ENCODE measurements at regions not wholly inside any gene's neighbourhood (a gene's known extent, or its start where the extent isn't known, plus 50 kb on each side); places are given as distances from the start of the nearest gene placed in this dataset.

GRCh38 chr14:71214241-71214640 is 307.0 kb downstream of the PCNX1 start:
- intact Hi-C loops (cut with DNase I), result no loop called here
- Histone ChIP-seq H3K9me3 (no peaks in the 10 kb centered on the region), H3K4me1 (no peaks in the 10 kb centered on the region), H3K36me3 (no peaks in the 10 kb centered on the region), H3K27me3 (no peaks in the 10 kb centered on the region), H3K27ac (no peak overlapping the region), H3K4me3 (no peak overlapping the region)
- WGBS, 2 donors, result 18 to 20% methylated on average over 2 of the region's 2 CpGs
- FAIRE-seq, result no peak
- no peak for TF ChIP-seq CTCF (IDR thresholded peaks at IDR 0.05)
- no peak for DNase-seq
- peak in 1 of 4 donors; percentile 36 for ATAC-seq

DNA sequence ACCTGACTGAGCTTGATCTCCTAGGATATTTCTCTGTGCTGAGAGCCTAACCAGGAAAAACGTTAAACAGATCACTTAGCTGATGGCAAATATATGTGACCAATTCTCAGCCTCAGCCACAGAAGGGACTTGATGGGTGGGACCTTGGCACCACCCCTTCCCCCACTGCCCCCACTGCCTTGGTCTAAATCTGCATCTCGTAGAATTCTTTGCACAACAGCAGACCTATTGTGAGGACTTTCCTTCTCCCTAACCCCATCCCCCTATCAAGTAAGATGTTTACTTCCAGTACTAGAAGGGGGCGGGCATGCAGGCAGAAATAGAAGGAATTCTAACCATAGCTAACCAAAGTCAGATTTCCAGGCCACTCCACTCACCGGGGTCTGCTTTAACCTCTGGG is 313.2 kb downstream of the PCNX1 start:
- Histone ChIP-seq H3K4me1 (no peaks in the 10 kb centered on the region), H3K9me3 (no peaks in the 10 kb centered on the region), H3K27me3 (no peaks in the 10 kb centered on the region), H3K4me3 (no peak overlapping the region), H3K36me3 (no peaks in the 10 kb centered on the region), H3K27ac (no peak overlapping the region)
- 44 to 47% methylated on average over 4 of the region's 4 CpGs for WGBS, 2 donors
- no peak for TF ChIP-seq CTCF (IDR thresholded peaks at IDR 0.05)
- DNase-seq, result no peak
- intact Hi-C loops (cut with DNase I), result no loop called here
- no peak for ATAC-seq
- no peak for FAIRE-seq

GRCh38 chr14:71221119-71221518 is 313.9 kb downstream of the PCNX1 start:
- FAIRE-seq (no peak), ATAC-seq (no peak), DNase-seq (no peak)
- intact Hi-C loops (cut with DNase I), result no loop called here
- WGBS, 2 donors, result 67 to 83% methylated on average over 2 of the region's 2 CpGs
- Histone ChIP-seq H3K9me3 (no peaks in the 10 kb centered on the region), H3K36me3 (no peaks in the 10 kb centered on the region), H3K27ac (no peak overlapping the region), H3K4me1 (no peaks in the 10 kb centered on the region), H3K4me3 (no peak overlapping the region), H3K27me3 (no peaks in the 10 kb centered on the region)
- TF ChIP-seq CTCF (IDR thresholded peaks at IDR 0.05), result no peak

DNA sequence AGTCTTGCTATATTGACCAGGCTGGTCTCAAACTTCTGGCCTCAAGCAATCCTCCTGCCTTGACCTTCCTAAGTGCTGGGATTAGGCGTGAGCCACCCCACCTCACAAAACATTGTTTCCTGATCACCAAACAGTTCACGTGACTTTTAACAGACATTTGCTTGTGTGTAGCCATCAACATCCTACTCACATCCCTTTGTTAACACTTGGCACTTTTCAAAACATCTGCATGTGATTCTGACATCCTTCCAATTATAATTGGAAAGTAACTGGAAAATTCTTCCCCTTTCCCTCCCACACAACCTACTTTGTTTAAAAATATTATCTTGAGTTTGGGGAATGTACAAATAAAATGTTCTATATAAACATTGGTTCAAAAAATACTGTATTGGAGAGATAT is 317.9 kb downstream of the PCNX1 start:
- H3K27me3 ChIP-seq, result no peaks in the 10 kb centered on the region
- no peak for TF ChIP-seq CTCF (IDR thresholded peaks at IDR 0.05)
- no peaks in the 10 kb centered on the region for H3K36me3 ChIP-seq
- no peak for ATAC-seq
- H3K27ac ChIP-seq, result no peak overlapping the region
- H3K4me3 ChIP-seq, result no peak overlapping the region
- no peaks in the 10 kb centered on the region for H3K9me3 ChIP-seq
- 66 to 80% methylated on average over 2 of the region's 2 CpGs for WGBS, 2 donors
- no peak for FAIRE-seq
- intact Hi-C loops (cut with DNase I), result no loop called here
- no peak for DNase-seq
- no peaks in the 10 kb centered on the region for H3K4me1 ChIP-seq

DNA sequence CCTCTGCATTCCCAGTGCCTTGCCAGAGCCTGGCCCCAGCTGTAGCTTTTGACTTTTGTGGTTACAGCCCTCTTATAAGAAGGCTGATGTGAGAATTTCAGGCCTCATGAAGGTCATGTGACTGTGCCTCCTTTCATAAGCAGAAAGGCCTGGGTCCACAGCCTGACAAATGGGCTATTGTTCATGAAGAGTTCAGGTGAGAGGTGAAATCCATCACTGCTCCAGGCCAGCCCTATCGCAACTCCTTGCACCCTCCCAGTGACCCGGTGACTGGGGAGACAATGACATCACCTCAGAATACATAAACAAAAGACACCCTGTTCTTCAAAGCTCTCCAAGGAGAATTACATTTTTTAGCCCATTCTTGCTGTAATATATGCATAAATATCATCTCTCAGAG is 321.5 kb downstream of the PCNX1 start:
- Histone ChIP-seq H3K27ac (peak overlapping the region in 2 of 4 donors; percentile 14 to 55), H3K4me1 (no peaks in the 10 kb centered on the region), H3K36me3 (no peaks in the 10 kb centered on the region), H3K4me3 (no peak overlapping the region), H3K9me3 (no peaks in the 10 kb centered on the region), H3K27me3 (no peaks in the 10 kb centered on the region)
- ATAC-seq (peak in 2 of 4 donors; percentile 58 to 69), DNase-seq (peak in 2 of 6 donors; percentile 12 to 24), FAIRE-seq (no peak)
- intact Hi-C loops (cut with DNase I), result no loop called here
- 42 to 46% methylated on average over 2 of the region's 2 CpGs for WGBS, 2 donors
- TF ChIP-seq CTCF (IDR thresholded peaks at IDR 0.05), result no peak
